ENCODE measurements at regions not wholly inside any gene's neighbourhood (a gene's known extent, or its start where the extent isn't known, plus 50 kb on each side); places are given as distances from the start of the nearest gene placed in this dataset.

- TF ChIP-seq POLR2AphosphoS5 (IDR thresholded peaks at IDR 0.05; ENCODE audit: low read depth, low read length) = no peak
- no peak for TF ChIP-seq TAF1 (IDR thresholded peaks at IDR 0.05; ENCODE audit: low read depth, low read length)
- no peak for TF ChIP-seq POLR2A (IDR thresholded peaks at IDR 0.05; ENCODE audit: low read depth, low read length)
Measured at GRCh38 chr16:56090076-56090475, 101.2 kb upstream of the GNAO1 start.
